ENCODE measurements at regions not wholly inside any gene's neighbourhood (a gene's known extent, or its start where the extent isn't known, plus 50 kb on each side); places are given as distances from the start of the nearest gene placed in this dataset.

- no peak for DNase-seq (ENCODE audit: low spot score)
These were observed 1222.5 kb downstream of the BRD1 start for GRCh38 chr22:48605125-48605524.

DNA sequence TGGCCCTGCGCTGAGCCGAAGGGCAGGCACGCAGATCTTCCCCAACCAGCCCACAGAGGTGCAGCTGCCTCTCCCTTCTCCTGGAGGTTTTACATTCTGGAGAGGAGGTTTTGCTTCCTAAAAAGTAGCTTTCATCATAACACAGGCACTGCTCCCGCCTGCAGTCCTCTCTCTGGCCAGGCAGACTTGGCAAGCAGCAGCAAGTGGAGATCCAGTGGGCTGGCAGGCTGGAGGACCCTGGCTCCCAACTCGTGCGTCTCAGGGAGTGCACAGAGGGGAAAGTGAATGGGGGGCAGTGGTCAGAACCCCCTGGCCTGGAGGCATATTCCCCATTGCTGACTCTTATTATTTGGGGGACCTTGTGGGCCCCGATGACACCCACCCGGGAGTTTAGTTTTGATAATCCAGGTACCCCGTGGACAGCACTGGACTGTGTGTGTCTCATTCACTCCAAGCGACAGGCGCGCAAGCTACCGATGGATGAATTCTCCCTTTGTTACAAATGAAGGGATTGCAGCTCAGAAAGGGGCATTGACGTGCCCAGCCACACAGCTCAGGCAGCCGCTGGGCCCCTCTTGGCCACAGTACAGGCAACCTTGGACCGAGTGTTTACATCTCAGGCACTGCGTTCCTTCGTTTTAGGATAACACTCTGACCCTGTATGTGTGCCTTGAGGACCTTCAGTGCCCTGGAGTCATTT lies 1223.9 kb downstream of the BRD1 start:
- no peak for DNase-seq (ENCODE audit: low spot score)

- no peak for DNase-seq (ENCODE audit: low spot score)
These were observed 1224.7 kb downstream of the BRD1 start for GRCh38 chr22:48602805-48603518.

DNA sequence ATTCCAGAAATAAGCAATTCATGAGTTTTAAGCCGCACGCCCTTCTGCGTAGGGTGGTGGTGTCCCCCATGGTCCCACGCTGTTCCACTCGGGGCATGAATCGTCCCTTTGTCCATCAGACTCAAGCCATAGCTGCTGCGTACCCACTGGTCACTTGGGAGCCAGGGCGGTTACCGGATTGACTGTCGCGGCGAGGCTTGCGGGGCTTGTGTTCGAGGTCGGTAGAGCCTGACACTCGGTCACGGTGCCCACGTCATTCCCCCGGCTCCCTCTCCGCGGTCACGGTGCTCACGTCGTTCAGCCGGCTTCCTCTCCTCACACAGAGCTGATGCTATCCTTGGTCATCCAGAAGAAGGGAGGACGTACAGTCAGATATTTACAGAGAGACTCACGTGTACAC lies 1227.0 kb downstream of the BRD1 start:
- DNase-seq (ENCODE audit: low spot score), result no peak

GRCh38 chr22:48600171-48600570 lies 1227.5 kb downstream of the BRD1 start:
- DNase-seq (ENCODE audit: low spot score), result no peak

GRCh38 chr22:48599346-48599745 lies 1228.3 kb downstream of the BRD1 start:
- DNase-seq (ENCODE audit: low spot score), result no peak

GRCh38 chr22:48596111-48596850 lies 1231.4 kb downstream of the BRD1 start:
- no peak for DNase-seq (ENCODE audit: low spot score)

DNA sequence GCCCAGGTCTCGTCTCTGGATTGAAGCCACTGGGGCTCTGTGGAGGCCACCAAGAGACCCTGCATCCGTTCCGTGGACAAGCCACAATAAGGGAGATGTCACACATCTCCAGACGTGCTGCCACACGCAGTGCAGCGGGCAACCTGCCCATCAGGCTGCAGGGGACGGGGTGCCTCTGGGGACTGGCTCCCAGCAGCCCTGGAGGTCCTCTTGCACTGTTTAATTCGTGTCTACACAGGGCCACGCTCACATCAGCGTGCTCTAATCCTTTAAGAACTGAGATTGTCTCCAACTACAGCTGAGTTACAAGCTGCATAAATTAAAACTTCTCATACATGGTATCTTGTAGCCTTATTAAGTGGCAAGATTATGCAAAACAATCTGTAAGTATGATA lies 1232.2 kb downstream of the BRD1 start:
- DNase-seq (ENCODE audit: low spot score), result no peak

DNA sequence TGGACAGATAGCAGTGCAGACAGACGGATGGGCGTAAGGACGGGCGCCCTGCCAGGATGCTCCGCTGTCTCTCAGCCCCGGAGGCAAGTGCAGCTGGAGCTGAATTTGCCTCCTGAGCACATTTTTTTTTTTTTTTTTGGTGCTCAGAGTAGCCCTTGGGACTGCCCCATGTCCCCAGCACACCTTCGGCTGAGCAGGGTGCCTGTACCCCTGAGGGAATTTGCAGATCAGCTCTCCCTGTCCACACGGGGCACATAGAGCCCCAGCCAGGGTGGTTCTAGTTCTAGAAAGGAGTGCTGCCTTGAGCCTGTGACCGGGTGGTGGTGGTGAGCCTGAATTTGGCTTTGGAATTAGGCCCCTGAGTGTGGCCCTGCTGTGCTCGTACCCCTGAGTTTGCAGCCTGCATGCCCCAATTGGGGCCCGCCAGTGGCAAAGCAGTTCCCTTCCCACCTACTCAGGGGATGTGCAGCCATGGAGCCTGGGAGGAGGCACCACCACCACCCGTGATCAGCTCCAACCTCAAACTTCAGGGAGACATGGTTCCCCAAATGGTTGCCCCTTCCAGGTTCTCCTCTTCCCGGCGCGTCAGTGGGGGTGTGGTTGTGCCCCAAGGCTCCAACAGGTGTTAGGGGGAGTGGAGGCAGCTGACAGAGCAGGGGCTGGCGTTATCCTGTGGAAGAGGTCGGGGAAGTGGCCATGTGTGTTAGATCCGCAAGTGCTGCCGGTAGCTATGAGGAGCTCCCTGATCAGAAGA lies 1232.7 kb downstream of the BRD1 start:
- no peak for DNase-seq (ENCODE audit: low spot score)

- no peak for DNase-seq (ENCODE audit: low spot score)
These were observed 1233.5 kb downstream of the BRD1 start for GRCh38 chr22:48594016-48594756.

GRCh38 chr22:48593551-48593950 lies 1234.1 kb downstream of the BRD1 start:
- DNase-seq (ENCODE audit: low spot score), result no peak

DNA sequence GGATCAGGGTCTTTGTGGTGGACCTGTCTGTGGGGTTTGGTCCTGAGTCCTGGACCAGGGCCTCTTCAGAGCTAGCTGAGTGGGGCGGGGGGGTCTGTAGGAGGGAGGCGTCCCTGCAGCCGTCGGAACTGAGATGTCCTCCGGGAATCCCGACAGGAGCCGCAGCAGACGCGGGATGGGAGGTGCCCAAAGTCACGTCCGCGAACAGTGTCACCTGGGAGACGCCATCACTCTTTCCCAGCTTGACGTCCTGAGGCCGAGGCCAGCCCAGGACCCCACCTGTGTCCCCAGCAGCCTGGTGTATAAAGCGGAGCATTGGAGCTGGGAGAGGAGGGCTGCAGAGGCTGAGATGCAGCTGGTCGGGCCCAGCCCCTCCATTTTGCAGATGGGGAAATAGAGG lies 1234.7 kb downstream of the BRD1 start:
- DNase-seq (ENCODE audit: low spot score), result no peak

GRCh38 chr22:48592488-48592887 lies 1235.2 kb downstream of the BRD1 start:
- DNase-seq (ENCODE audit: low spot score), result no peak

- DNase-seq (ENCODE audit: low spot score), result no peak
These were observed 1235.7 kb downstream of the BRD1 start for GRCh38 chr22:48592066-48592345.

DNA sequence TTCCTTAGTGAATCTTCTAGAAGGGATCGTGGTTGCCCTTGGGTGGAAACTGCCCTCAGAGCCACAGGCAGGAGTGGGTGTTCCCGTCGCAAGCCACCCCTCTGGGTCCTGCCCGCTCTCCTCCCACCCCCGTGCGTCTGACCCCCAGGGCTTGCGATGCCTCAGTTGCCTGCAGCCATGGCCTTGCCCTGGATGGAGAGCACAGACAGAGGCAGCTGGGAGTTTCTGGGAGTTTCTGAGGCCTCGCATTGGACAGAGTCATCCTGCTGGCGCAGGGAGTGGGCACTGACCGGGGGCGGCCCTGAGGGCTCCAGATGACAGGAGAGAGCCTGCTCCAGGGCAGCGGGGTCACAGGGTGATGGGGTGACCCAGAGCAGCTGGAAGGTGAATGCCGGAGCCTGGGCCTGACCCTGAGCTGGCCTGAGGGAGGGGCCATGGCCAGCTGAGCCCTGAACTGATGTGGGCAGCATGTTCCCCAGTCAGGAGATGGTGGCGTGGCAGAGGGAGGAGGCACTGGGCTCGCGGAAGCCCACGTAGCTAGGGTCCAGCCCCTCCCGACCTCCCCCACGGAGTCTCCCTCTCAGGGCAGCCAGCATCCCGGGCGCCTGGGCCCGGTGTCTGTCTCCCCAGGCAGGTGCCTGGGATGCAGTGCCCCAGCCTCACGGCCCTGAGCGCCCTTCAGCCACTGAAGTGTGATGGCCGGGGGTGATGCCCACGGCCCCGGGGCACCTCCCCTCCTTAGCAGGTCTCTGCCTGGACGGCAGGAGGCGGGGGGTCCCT lies 1236.2 kb downstream of the BRD1 start:
- no peak for DNase-seq (ENCODE audit: low spot score)

DNA sequence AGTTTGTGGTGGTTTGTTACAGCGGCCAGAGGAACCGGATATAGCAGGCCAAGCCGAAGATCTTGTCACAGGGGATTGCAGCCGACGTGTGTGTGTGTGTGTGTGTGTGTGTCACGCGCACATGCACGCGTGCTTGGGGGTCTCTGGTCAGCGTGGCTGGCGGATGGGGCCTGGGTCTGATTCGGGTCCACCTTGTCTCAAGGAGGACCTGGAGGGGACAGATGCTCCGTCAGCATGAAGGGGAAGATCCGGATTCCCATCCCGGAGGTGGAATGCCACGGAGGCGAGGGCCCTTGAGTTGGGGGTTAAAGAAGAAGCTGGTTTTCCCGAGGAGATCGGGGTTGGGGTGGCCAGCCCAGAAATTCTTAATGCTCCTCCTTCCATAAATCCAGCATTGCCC lies 1237.8 kb downstream of the BRD1 start:
- DNase-seq (ENCODE audit: low spot score), result no peak

- DNase-seq (ENCODE audit: low spot score), result no peak
These were observed 1238.7 kb downstream of the BRD1 start for GRCh38 chr22:48588878-48589450.

GRCh38 chr22:48588151-48588877 lies 1239.4 kb downstream of the BRD1 start:
- no peak for DNase-seq (ENCODE audit: low spot score)

- DNase-seq (ENCODE audit: low spot score), result no peak
These were observed 1240.3 kb downstream of the BRD1 start for GRCh38 chr22:48587236-48587865.

All from H4 (cell line).